CD4-positive, alpha-beta memory T cell (primary cell): ENCODE measurements at regions not wholly inside any gene's neighbourhood (a gene's known extent, or its start where the extent isn't known, plus 50 kb on each side); places are given as distances from the start of the nearest gene placed in this dataset.
"Not testable (repeated sequence)": the region's sequence is repeated elsewhere in the genome, so short reads cannot be mapped to it uniquely, and the experiment has no call there.

Experiments
- CTCF ChIA-PET: fragments of 350-600 bp; sonication (Branson Sonifier 250); formaldehyde crosslinking; loops from one replicate; lab custom pipeline; 2021; ENCODE audit warnings: inconsistent platforms; ENCODE audit not compliant: partially characterized antibody; lab: Charles Lee
- POLR2A ChIA-PET: fragments of 350-600 bp; sonication (Branson Sonifier 250); formaldehyde crosslinking; loops from one replicate; lab custom pipeline; 2021; ENCODE audit not compliant: partially characterized antibody; lab: Charles Lee
- DNase-seq, 5 donors: peaks; one replicate each; pipeline versions ENCODE4 v3.0.0 to v3.0.0-alpha.2; 2020 to 2022; ENCODE audit warnings: mixed read lengths in 1 of 5
- H3K27ac ChIP-seq: one replicate; pipeline ENCODE4 v1.7.0; 2013; ENCODE audit warnings: low read depth, low read length
- H3K27me3 ChIP-seq: 2 replicates; pipeline ENCODE4 v1.7.0; 2013; ENCODE audit warnings: mild to moderate bottlenecking, low read length, moderate library complexity; ENCODE audit not compliant: insufficient read depth
- H3K36me3 ChIP-seq: 2 replicates; pipeline ENCODE4 v1.7.0; 2013; ENCODE audit warnings: mild to moderate bottlenecking, low read length, moderate library complexity; ENCODE audit not compliant: insufficient read depth
- H3K4me1 ChIP-seq: 2 replicates; pipeline ENCODE4 v1.7.0; 2013; ENCODE audit warnings: mild to moderate bottlenecking, low read length, moderate library complexity; ENCODE audit not compliant: insufficient read depth
- H3K4me3 ChIP-seq, 2 donors: one replicate each; pipeline ENCODE4 v1.7.0; 2013; ENCODE audit warnings: low read length in 2 of 2, mild to moderate bottlenecking in 1 of 2
- H3K9me3 ChIP-seq, 2 donors: one replicate each; pipeline ENCODE4 v1.7.0; 2013; ENCODE audit warnings: low read length in 2 of 2, control low read depth in 1 of 2; ENCODE audit not compliant: control insufficient read depth in 1 of 2
- H3K27ac Mint-ChIP-seq, 7 donors: one replicate each; pipeline ENCODE4 v1.8.0; 2020 to 2021; ENCODE audit warnings: mixed read lengths in 7 of 7, mild to moderate bottlenecking in 6 of 7, inconsistent platforms in 3 of 7, moderate library complexity in 3 of 7
- H3K27me3 Mint-ChIP-seq, 2 donors: one replicate each; pipeline ENCODE4 v1.8.0; 2020 to 2021; ENCODE audit warnings: mixed read lengths in 2 of 2
- H3K36me3 Mint-ChIP-seq, 2 donors: one replicate each; pipeline ENCODE4 v1.8.0; 2020 to 2021; ENCODE audit warnings: mixed read lengths in 2 of 2, inconsistent platforms in 1 of 2, mild to moderate bottlenecking in 1 of 2
- H3K4me1 Mint-ChIP-seq, 4 donors: one replicate each; pipeline ENCODE4 v1.8.0; 2020 to 2021; ENCODE audit warnings: mixed read lengths in 4 of 4, mild to moderate bottlenecking in 1 of 4
- H3K4me3 Mint-ChIP-seq, 8 donors: one replicate each; pipeline ENCODE4 v1.8.0; 2020 to 2021; ENCODE audit warnings: mixed read lengths in 8 of 8, mild to moderate bottlenecking in 7 of 8, moderate library complexity in 6 of 8, inconsistent platforms in 3 of 8
- H3K9me3 Mint-ChIP-seq, 8 donors: one replicate each; pipeline ENCODE4 v1.8.0; 2020 to 2021; ENCODE audit warnings: mixed read lengths in 8 of 8, mild to moderate bottlenecking in 5 of 8, inconsistent platforms in 3 of 8, moderate library complexity in 1 of 8
- intact Hi-C: fragments of 100-400 bp; cut with micrococcal nuclease; formaldehyde crosslinking; loops from one replicate; pipeline ENCODE4 v1.15.1; 2023

DNA sequence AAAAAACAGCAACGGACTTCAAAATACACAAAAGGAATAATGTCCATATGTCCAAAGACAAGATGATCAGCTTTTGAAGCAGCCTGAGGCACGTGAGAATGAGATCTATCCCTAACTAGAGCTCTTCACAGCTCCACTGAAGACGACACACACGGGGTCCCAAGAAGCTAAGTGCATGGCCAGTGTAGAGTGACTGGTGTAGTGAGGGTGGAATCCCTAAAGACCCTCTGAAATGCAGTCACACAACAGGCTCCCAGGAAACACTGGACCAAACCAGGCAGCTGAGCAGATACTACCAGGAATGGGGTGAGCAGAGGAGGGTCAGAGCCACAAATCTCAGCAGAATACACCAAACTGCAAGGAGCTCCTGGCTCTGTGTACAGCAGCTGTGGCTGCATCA is 932.4 kb upstream of the ZNF722 start:
- CTCF ChIA-PET, H3K4me1 ChIP-seq, H3K4me1 Mint-ChIP-seq, DNase-seq, POLR2A ChIA-PET, H3K36me3 Mint-ChIP-seq, H3K27me3 ChIP-seq, H3K36me3 ChIP-seq, H3K4me3 ChIP-seq, H3K9me3 ChIP-seq, H3K27ac ChIP-seq, H3K4me3 Mint-ChIP-seq, H3K27ac Mint-ChIP-seq, intact Hi-C loops, H3K27me3 Mint-ChIP-seq: not testable (repeated sequence)
- H3K9me3 Mint-ChIP-seq = peaks cover 0 to 24% (median 13%) of the 10 kb centered on the region in 8 donors

DNA sequence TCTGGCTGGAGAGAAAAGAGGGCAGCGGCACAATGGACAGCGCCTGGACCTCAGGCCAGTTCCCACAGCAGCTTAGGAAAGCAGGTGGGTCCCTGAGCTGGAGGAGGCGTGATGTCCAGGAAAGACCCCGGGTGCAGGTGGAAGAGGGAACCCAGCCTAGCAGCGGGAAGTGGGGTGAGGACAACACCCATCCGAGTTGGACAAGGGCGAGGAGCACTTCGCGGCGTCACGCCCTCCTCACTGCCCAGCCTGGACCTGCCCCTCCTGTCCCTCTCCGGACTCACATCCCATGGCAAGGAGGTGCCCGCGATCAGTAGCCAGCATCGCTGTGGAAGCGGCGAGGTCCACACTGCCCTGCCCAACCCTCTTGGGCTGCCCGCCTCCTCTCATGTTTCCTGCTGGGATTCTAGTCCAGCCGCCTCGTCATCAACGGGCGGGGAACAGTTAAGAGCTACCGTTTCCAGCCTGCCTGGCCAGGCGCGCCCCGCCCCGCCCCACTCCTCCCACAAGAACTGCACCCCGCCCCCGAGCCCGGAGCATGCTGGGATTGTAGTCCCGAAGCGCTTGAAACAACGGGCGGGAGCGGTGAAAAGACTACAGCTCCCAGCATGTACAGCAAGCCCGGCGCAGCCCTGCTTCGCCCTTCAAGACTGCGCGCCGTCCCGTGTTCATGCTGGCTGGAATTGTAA is 930.6 kb upstream of the ZNF722 start:
- H3K4me3 ChIP-seq = no peak overlapping the region
- no peak overlapping the region for H3K4me3 Mint-ChIP-seq
- H3K36me3 Mint-ChIP-seq = peaks cover 0 to 4% of the 10 kb centered on the region in 2 donors
- H3K27ac ChIP-seq = no peak overlapping the region
- no peaks in the 10 kb centered on the region for H3K9me3 ChIP-seq
- no peak overlapping the region for H3K27ac Mint-ChIP-seq
- H3K27me3 Mint-ChIP-seq = no peaks in the 10 kb centered on the region
- no peaks in the 10 kb centered on the region for H3K4me1 ChIP-seq
- intact Hi-C loops = no loop called here
- no peak for DNase-seq
- H3K9me3 Mint-ChIP-seq = peaks cover 0 to 36% (median 15%) of the 10 kb centered on the region in 8 donors
- no peaks in the 10 kb centered on the region for H3K27me3 ChIP-seq
- CTCF ChIA-PET = no interaction called here
- POLR2A ChIA-PET = no interaction called here
- no peaks in the 10 kb centered on the region for H3K36me3 ChIP-seq
- H3K4me1 Mint-ChIP-seq = peaks cover 0 to 2% (median 0%) of the 10 kb centered on the region in 4 donors

DNA sequence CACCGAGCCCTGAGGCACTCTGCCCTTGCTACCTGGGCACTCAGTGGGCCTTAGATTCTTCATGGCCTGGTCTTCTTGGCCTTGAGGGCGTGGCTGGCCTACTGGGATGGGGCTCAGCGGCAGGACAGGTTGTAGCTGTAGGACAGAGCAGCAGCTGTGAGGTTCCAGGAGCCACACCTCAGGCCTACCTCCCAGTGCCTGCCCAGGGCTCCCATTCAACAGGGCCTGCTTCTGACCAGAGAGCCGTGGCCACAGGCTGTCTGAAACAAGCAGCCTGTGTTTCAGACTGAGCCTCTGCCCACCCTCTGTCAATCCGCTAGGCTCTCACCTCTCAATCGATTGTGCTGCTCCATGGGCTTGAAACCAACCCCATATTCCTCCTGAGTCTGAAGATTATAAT is 928.0 kb upstream of the ZNF722 start:
- no peak overlapping the region for H3K27ac Mint-ChIP-seq
- ChIA-PET CTCF (no interaction called here), POLR2A (no interaction called here)
- no peak overlapping the region for H3K4me3 Mint-ChIP-seq
- H3K4me1 Mint-ChIP-seq = peaks cover 0 to 2% (median 0%) of the 10 kb centered on the region in 4 donors
- H3K27me3 Mint-ChIP-seq = no peaks in the 10 kb centered on the region
- no peak for DNase-seq
- Histone ChIP-seq H3K4me1 (no peaks in the 10 kb centered on the region), H3K36me3 (no peaks in the 10 kb centered on the region), H3K27me3 (no peaks in the 10 kb centered on the region), H3K27ac (no peak overlapping the region), H3K9me3 (no peaks in the 10 kb centered on the region), H3K4me3 (no peak overlapping the region)
- peaks cover 0 to 57% (median 30%) of the 10 kb centered on the region in 8 donors for H3K9me3 Mint-ChIP-seq
- H3K36me3 Mint-ChIP-seq = peaks cover 3 to 6% of the 10 kb centered on the region in 2 donors
- intact Hi-C loops = no loop called here

DNA sequence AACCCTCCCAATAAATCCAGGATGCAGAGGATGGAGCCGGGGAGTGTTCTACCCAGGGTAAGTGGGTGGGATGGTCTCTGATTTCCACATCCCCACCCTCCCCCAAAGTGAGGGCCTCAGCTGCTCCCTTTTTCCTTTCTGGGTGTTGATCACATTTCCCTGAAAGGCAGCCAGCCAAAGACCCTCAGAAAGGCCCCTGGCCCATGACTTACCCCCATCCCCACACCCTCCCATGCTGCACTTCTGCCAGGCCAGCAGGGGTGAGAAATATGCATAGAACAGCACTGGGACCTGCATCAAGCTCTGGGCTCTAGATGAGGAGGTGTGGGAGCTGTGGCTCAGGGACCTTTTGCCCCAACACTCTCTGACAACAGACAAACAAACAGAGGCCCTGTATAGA is 927.3 kb upstream of the ZNF722 start:
- intact Hi-C loops = no loop called here
- Histone ChIP-seq H3K4me1 (no peaks in the 10 kb centered on the region), H3K36me3 (no peaks in the 10 kb centered on the region), H3K27ac (no peak overlapping the region), H3K27me3 (no peaks in the 10 kb centered on the region), H3K4me3 (no peak overlapping the region), H3K9me3 (no peaks in the 10 kb centered on the region)
- peaks cover 0 to 62% (median 32%) of the 10 kb centered on the region in 8 donors for H3K9me3 Mint-ChIP-seq
- H3K27me3 Mint-ChIP-seq = no peaks in the 10 kb centered on the region
- peaks cover 3 to 6% of the 10 kb centered on the region in 2 donors for H3K36me3 Mint-ChIP-seq
- H3K27ac Mint-ChIP-seq = no peak overlapping the region
- ChIA-PET POLR2A (no interaction called here), CTCF (no interaction called here)
- no peak for DNase-seq
- no peak overlapping the region for H3K4me3 Mint-ChIP-seq
- peaks cover 0 to 2% (median 0%) of the 10 kb centered on the region in 4 donors for H3K4me1 Mint-ChIP-seq

DNA sequence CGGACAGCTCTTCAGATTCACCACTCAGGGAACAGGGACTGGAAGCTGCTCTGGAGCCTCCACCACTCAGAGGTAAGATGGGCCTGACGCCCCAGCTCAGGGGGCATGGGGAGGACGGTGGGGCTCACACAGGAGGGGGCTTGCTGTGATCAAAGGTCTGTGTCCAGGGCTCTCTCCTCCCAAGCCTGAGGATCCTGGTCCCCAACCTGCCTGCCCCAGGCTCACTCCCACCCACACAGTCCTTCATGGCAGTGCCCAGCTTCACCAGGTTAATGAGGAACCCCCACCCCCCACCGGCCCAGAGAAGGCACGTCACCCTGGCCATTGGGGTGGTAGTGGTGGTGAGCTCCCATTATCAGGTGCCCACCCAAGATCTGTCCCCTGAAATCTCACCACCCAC is 926.7 kb upstream of the ZNF722 start:
- intact Hi-C loops = no loop called here
- ChIA-PET POLR2A (no interaction called here), CTCF (no interaction called here)
- Mint-ChIP-seq H3K9me3 (peaks cover 0 to 65% (median 36%) of the 10 kb centered on the region in 8 donors), H3K4me3 (no peak overlapping the region), H3K4me1 (peaks cover 0 to 2% (median 0%) of the 10 kb centered on the region in 4 donors), H3K27me3 (no peaks in the 10 kb centered on the region), H3K36me3 (peaks cover 3 to 6% of the 10 kb centered on the region in 2 donors), H3K27ac (no peak overlapping the region)
- Histone ChIP-seq H3K27me3 (no peaks in the 10 kb centered on the region), H3K36me3 (no peaks in the 10 kb centered on the region), H3K4me3 (no peak overlapping the region), H3K4me1 (no peaks in the 10 kb centered on the region), H3K27ac (no peak overlapping the region), H3K9me3 (no peaks in the 10 kb centered on the region)
- no peak for DNase-seq

DNA sequence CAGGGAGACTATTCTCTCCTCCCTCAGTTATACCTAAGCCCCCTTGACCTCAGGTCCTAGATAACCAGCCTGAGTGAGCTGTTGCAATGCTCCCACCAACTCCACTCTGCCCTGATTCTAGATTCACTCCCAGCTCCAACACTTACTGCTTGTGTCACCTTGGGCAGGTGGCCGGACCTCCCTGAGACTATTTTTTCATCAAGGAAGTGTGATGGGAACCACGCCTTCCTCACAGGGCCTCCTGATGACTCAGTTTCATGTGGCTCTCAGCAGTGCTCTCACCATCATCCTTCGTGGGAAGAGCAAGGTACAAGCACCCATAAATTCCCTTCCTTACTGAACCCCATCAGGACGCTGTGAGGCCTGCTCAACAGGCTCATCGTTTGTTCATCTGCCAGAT is 925.8 kb upstream of the ZNF722 start:
- Mint-ChIP-seq H3K4me1 (peaks cover 0 to 2% (median 0%) of the 10 kb centered on the region in 4 donors), H3K36me3 (peaks cover 3 to 6% of the 10 kb centered on the region in 2 donors), H3K27ac (no peak overlapping the region), H3K27me3 (no peaks in the 10 kb centered on the region), H3K9me3 (peaks cover 0 to 71% (median 36%) of the 10 kb centered on the region in 8 donors), H3K4me3 (no peak overlapping the region)
- Histone ChIP-seq H3K27ac (no peak overlapping the region), H3K4me1 (no peaks in the 10 kb centered on the region), H3K4me3 (no peak overlapping the region), H3K36me3 (no peaks in the 10 kb centered on the region), H3K9me3 (no peaks in the 10 kb centered on the region), H3K27me3 (no peaks in the 10 kb centered on the region)
- intact Hi-C loops = no loop called here
- ChIA-PET CTCF (no interaction called here), POLR2A (no interaction called here)
- DNase-seq = no peak

DNA sequence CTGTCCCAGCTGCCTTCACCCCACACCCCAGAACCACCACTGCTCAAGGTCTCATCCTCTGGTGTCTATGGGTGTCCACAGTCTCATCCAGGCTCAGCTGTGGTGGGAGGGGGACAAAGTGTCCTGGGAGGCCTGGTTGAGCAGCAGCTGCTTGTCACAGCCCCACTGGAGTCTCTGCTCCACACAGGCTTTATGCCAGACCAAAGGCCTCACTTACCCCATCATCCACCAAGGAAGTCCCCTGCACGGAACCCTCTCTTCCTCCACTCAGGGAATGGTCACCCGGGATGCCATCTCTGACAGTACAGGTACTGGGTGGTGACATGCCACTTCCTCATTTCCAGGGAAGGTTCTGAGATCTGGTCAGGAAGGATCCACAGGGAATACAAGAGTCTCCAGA is 925.4 kb upstream of the ZNF722 start:
- ChIA-PET CTCF (no interaction called here), POLR2A (no interaction called here)
- Histone ChIP-seq H3K36me3 (no peaks in the 10 kb centered on the region), H3K4me1 (no peaks in the 10 kb centered on the region), H3K27ac (no peak overlapping the region), H3K4me3 (no peak overlapping the region), H3K9me3 (no peaks in the 10 kb centered on the region), H3K27me3 (no peaks in the 10 kb centered on the region)
- intact Hi-C loops = no loop called here
- Mint-ChIP-seq H3K27ac (no peak overlapping the region), H3K27me3 (no peaks in the 10 kb centered on the region), H3K4me1 (peaks cover 0 to 2% (median 0%) of the 10 kb centered on the region in 4 donors), H3K9me3 (peaks cover 0 to 75% (median 36%) of the 10 kb centered on the region in 8 donors), H3K36me3 (peaks cover 3 to 6% of the 10 kb centered on the region in 2 donors), H3K4me3 (no peak overlapping the region)
- DNase-seq = no peak
